NB4 (cell line): ENCODE measurements at regions not wholly inside any gene's neighbourhood (a gene's known extent, or its start where the extent isn't known, plus 50 kb on each side); places are given as distances from the start of the nearest gene placed in this dataset.

ENCODE experiments used
- MYC ChIP-seq: IDR thresholded peaks from 2 replicates; pipeline ENCODE4 v1.6.1; 2011; ENCODE audit warnings: low read depth, low read length
- POLR2A ChIP-seq: IDR thresholded peaks from 2 replicates; pipeline ENCODE4 v1.6.1; 2011; ENCODE audit warnings: mild to moderate bottlenecking; ENCODE audit not compliant: insufficient read length; ENCODE audit errors: extremely low read depth
- TF ChIP-seq, protein P1 (sequence below): IDR thresholded peaks from one replicate; pipeline ENCODE4 v1.5.1; 2012; ENCODE audit warnings: low read depth, low read length

GRCh38 chr4:137384476-137384875, 147.8 kb downstream of the PCDH18 start:
- TF ChIP-seq, protein P1, sequence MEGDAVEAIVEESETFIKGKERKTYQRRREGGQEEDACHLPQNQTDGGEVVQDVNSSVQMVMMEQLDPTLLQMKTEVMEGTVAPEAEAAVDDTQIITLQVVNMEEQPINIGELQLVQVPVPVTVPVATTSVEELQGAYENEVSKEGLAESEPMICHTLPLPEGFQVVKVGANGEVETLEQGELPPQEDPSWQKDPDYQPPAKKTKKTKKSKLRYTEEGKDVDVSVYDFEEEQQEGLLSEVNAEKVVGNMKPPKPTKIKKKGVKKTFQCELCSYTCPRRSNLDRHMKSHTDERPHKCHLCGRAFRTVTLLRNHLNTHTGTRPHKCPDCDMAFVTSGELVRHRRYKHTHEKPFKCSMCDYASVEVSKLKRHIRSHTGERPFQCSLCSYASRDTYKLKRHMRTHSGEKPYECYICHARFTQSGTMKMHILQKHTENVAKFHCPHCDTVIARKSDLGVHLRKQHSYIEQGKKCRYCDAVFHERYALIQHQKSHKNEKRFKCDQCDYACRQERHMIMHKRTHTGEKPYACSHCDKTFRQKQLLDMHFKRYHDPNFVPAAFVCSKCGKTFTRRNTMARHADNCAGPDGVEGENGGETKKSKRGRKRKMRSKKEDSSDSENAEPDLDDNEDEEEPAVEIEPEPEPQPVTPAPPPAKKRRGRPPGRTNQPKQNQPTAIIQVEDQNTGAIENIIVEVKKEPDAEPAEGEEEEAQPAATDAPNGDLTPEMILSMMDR: no peak
- TF ChIP-seq POLR2A (no peak), MYC (no peak)
